GM12891 (cell line): ENCODE measurements at regions not wholly inside any gene's neighbourhood (a gene's known extent, or its start where the extent isn't known, plus 50 kb on each side); places are given as distances from the start of the nearest gene placed in this dataset.

ENCODE experiments used
- PAX5 ChIP-seq: IDR thresholded peaks from 2 replicates; pipeline ENCODE4 v1.6.1; 2011; ENCODE audit warnings: low read length, moderate library complexity, mild to moderate bottlenecking; ENCODE audit not compliant: insufficient read depth, severe bottlenecking
- POLR2A ChIP-seq: IDR thresholded peaks from 2 replicates; pipeline ENCODE4 v1.6.1; 2011; ENCODE audit warnings: low read depth, low read length, control low read depth
- POLR2AphosphoS5 ChIP-seq: IDR thresholded peaks from 2 replicates; pipeline ENCODE4 v1.6.1; 2011; ENCODE audit warnings: low read depth, low read length, control low read depth
- POU2F2 ChIP-seq: IDR thresholded peaks from 2 replicates; pipeline ENCODE4 v1.6.1; 2011; ENCODE audit warnings: low read depth, mild to moderate bottlenecking, control low read depth, low read length, moderate library complexity
- SPI1 ChIP-seq: IDR thresholded peaks from 2 replicates; pipeline ENCODE4 v1.6.1; 2011; ENCODE audit warnings: low read depth, low read length, control low read depth
- TAF1 ChIP-seq: IDR thresholded peaks from 2 replicates; pipeline ENCODE4 v1.6.1; 2011; ENCODE audit warnings: low read depth, low read length, control low read depth

DNA sequence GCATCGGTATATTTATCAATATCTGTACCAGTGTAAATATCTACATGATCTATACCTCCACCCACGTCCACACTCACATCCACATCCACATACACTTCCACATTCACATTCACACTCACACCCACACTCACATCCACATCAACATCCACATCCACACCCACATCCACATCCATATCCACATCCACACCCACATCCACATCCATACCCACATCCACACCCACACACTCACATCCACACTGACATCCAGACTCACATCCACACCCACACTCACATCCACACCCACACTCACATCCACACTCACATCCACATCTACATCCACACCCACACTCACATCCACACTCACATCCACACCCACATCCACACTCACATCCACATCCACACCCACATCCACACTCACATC lies 189.2 kb downstream of the IRX1 start:
- no peak for TF ChIP-seq POLR2AphosphoS5
- no peak for TF ChIP-seq TAF1
- TF ChIP-seq POLR2A, result no peak
- no peak for TF ChIP-seq SPI1
- no peak for TF ChIP-seq PAX5
- no peak for TF ChIP-seq POU2F2
